ENCODE measurements at regions not wholly inside any gene's neighbourhood (a gene's known extent, or its start where the extent isn't known, plus 50 kb on each side); places are given as distances from the start of the nearest gene placed in this dataset.
A peak's percentile ranks its signal among the peaks of the same experiment; 100 is the strongest.

DNA sequence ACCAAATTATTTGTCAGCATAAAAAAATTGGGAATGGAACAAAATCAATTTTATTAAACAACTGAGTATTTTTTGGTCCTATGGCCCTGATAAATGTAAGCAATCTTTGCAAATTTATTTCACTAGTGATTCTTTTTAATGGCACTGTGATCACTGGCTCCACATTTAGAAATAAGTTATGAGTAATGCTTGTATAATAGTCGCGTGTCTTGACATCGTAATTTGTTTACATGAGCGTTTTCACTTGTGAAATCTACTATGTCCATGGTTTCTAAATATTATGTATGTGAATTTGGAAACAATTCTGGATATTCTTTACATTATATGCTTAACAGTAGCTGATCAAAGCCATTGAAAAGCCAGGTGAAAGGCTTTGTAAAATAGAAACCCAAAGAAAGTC, 817.5 kb downstream of the EFNA5 start:
- H3K36me3 Mint-ChIP-seq (ENCODE audit: insufficient read depth, unreplicated experiment) = no peaks in the 10 kb centered on the region
- no peaks in the 10 kb centered on the region for H3K4me1 Mint-ChIP-seq (ENCODE audit: insufficient read depth, unreplicated experiment)
- POLR2A ChIA-PET = interaction anchor here (0.7 kb wide), 1 partner anchor 21 kb away, joined by 3 read pairs; no protein-coding TSS in a partner anchor
- no peak overlapping the region for H3K4me3 Mint-ChIP-seq (ENCODE audit: unreplicated experiment)
- CTCF ChIA-PET = interaction anchor here (0.6 to 1.4 kb wide), 2 partner anchors 9 to 308 kb away, joined by 3 to 9 read pairs; no protein-coding TSS in a partner anchor
- H3K27me3 Mint-ChIP-seq (ENCODE audit: insufficient read depth, unreplicated experiment) = no peaks in the 10 kb centered on the region
- H3K9me3 Mint-ChIP-seq (ENCODE audit: unreplicated experiment) = no peaks in the 10 kb centered on the region
- no peak overlapping the region for H3K27ac Mint-ChIP-seq (ENCODE audit: low read depth, unreplicated experiment)
- BruUV-seq (replicated peaks) = no TSS peak
- peak; percentile 34 for DNase-seq (ENCODE audit: unreplicated experiment)
- intact Hi-C loops (cut with micrococcal nuclease) = no loop called here
- TF ChIP-seq CTCF (IDR thresholded peaks at IDR 0.05; ENCODE audit: unreplicated experiment) = no peak

DNA sequence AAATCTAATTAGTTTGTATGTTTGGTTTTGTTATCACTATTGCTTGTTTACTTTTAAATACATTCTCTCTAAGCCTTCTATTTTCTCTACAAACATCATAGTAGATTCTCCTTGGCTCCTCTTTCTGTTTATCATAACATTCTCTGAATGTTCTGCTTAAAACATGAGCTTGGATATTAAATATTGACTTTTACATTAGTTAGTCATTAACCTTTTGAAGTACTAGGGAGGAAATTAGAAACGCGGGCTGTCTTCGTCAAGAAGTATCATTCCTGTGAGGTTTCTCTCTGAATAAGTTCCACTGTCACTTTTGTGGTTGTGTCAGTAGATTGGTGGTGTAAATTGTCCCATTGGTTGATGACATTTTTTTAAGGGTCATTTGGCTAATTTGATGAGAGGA, 821.5 kb downstream of the EFNA5 start:
- TF ChIP-seq CTCF (IDR thresholded peaks at IDR 0.05; ENCODE audit: unreplicated experiment) = no peak
- H3K27ac Mint-ChIP-seq (ENCODE audit: low read depth, unreplicated experiment) = no peak overlapping the region

GRCh38 chr5:106843812-106844416, 826.8 kb downstream of the EFNA5 start:
- Mint-ChIP-seq H3K4me1 (ENCODE audit: insufficient read depth, unreplicated experiment) (peaks cover 5% of the 10 kb centered on the region), H3K9me3 (ENCODE audit: unreplicated experiment) (peaks cover 7% of the 10 kb centered on the region), H3K4me3 (ENCODE audit: unreplicated experiment) (no peak overlapping the region), H3K36me3 (ENCODE audit: insufficient read depth, unreplicated experiment) (no peaks in the 10 kb centered on the region), H3K27me3 (ENCODE audit: insufficient read depth, unreplicated experiment) (peaks cover 10% of the 10 kb centered on the region), H3K27ac (ENCODE audit: low read depth, unreplicated experiment) (peak overlapping the region; percentile 4)
- intact Hi-C loops (cut with micrococcal nuclease) = loop anchor here (5.0 kb wide), 2 partner anchors 403 to 828 kb away; partner anchors contain the start of gene EFNA5
- peak; percentile 32 for DNase-seq (ENCODE audit: unreplicated experiment)
- CTCF ChIA-PET = interaction anchor here (0.6 to 1.9 kb wide), 17 partner anchors 10 to 831 kb away, joined by 3 to 11 read pairs (median 4); no protein-coding TSS in a partner anchor
- BruUV-seq (replicated peaks) = no TSS peak
- peak; percentile 26 for TF ChIP-seq CTCF (IDR thresholded peaks at IDR 0.05; ENCODE audit: unreplicated experiment)
- POLR2A ChIA-PET = interaction anchor here (0.7 to 0.9 kb wide), 3 partner anchors 13 to 407 kb away, joined by 3 read pairs; no protein-coding TSS in a partner anchor

More for the DNA sequence above, 821.5 kb downstream of the EFNA5 start:
- Mint-ChIP-seq H3K4me3 (ENCODE audit: unreplicated experiment) (no peak overlapping the region), H3K4me1 (ENCODE audit: insufficient read depth, unreplicated experiment) (no peaks in the 10 kb centered on the region), H3K36me3 (ENCODE audit: insufficient read depth, unreplicated experiment) (no peaks in the 10 kb centered on the region), H3K9me3 (ENCODE audit: unreplicated experiment) (no peaks in the 10 kb centered on the region), H3K27me3 (ENCODE audit: insufficient read depth, unreplicated experiment) (no peaks in the 10 kb centered on the region)
- no peak for DNase-seq (ENCODE audit: unreplicated experiment)
- no TSS peak for BruUV-seq (replicated peaks)
- ChIA-PET POLR2A (interaction anchor here (0.8 kb wide), 1 partner anchor 10 kb away, joined by 3 read pairs; no protein-coding TSS in a partner anchor), CTCF (interaction anchor here (0.6 kb wide), 1 partner anchor 273 kb away, joined by 3 read pairs; no protein-coding TSS in a partner anchor)
- intact Hi-C loops (cut with micrococcal nuclease) = no loop called here

DNA sequence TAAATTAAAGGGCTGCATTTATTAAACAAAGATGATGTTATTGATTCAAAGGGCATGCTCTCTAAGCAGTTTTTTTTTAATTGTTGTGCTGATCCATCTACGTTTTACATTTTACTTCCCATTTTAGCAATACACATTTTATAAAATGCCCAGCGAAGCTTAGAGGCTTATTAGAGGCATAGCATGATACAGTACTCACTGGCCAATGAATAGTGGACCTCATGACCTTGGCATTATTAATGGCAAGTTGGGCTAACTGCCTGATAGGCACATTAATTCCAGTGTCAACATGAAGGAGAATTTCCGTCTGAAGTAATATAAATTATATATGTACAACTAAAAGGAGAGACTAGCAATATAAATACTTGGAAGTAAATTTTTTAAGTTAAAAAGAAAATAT, 837.2 kb downstream of the EFNA5 start:
- DNase-seq (ENCODE audit: unreplicated experiment) = no peak
- no peaks in the 10 kb centered on the region for H3K9me3 Mint-ChIP-seq (ENCODE audit: unreplicated experiment)
- H3K4me1 Mint-ChIP-seq (ENCODE audit: insufficient read depth, unreplicated experiment) = no peaks in the 10 kb centered on the region
- H3K4me3 Mint-ChIP-seq (ENCODE audit: unreplicated experiment) = no peak overlapping the region
- no peak for TF ChIP-seq CTCF (IDR thresholded peaks at IDR 0.05; ENCODE audit: unreplicated experiment)
- ChIA-PET POLR2A (interaction anchor here (1.1 kb wide), 1 partner anchor 1136 kb away, joined by 3 read pairs; no protein-coding TSS in a partner anchor), CTCF (no interaction called here)
- BruUV-seq (replicated peaks) = no TSS peak
- intact Hi-C loops (cut with micrococcal nuclease) = no loop called here
- H3K36me3 Mint-ChIP-seq (ENCODE audit: insufficient read depth, unreplicated experiment) = no peaks in the 10 kb centered on the region
- H3K27me3 Mint-ChIP-seq (ENCODE audit: insufficient read depth, unreplicated experiment) = no peaks in the 10 kb centered on the region
- no peak overlapping the region for H3K27ac Mint-ChIP-seq (ENCODE audit: low read depth, unreplicated experiment)

Data from MCF 10A (cell line).